DND-41 (cell line): ENCODE measurements at regions not wholly inside any gene's neighbourhood (a gene's known extent, or its start where the extent isn't known, plus 50 kb on each side); places are given as distances from the start of the nearest gene placed in this dataset.

Experiments
- CTCF ChIP-seq: IDR thresholded peaks from 2 replicates; pipeline ENCODE4 v1.5.1; 2012; ENCODE audit warnings: borderline replicate concordance, low read length, moderate library complexity, mild to moderate bottlenecking; ENCODE audit not compliant: poor library complexity, severe bottlenecking; ENCODE audit errors: extremely low read depth
- EZH2 ChIP-seq: IDR thresholded peaks from 3 replicates; pipeline ENCODE4 v1.6.1; 2012; ENCODE audit warnings: borderline replicate concordance, low read depth, mild to moderate bottlenecking, moderate library complexity, low read length, inconsistent platforms; ENCODE audit not compliant: severe bottlenecking

- TF ChIP-seq CTCF (no peak), EZH2 (no peak)
Measured at GRCh38 chrX:39070009-39070408, 268.8 kb downstream of the MID1IP1 start.
